ENCODE measurements at regions not wholly inside any gene's neighbourhood (a gene's known extent, or its start where the extent isn't known, plus 50 kb on each side); places are given as distances from the start of the nearest gene placed in this dataset.

- TF ChIP-seq POLR2A (IDR thresholded peaks at IDR 0.05; ENCODE audit: low read length) = no peak
- TF ChIP-seq GATA1 (IDR thresholded peaks at IDR 0.05; ENCODE audit: low read depth, low read length) = no peak
These were observed 65.7 kb upstream of the KCNN2 start for GRCh38 chr5:114296191-114296590.

All from erythroblast (primary cell).